NCI-H1092 treated with DMSO at 0.1 percent for 48 hours (cell line): ENCODE measurements at regions not wholly inside any gene's neighbourhood (a gene's known extent, or its start where the extent isn't known, plus 50 kb on each side); places are given as distances from the start of the nearest gene placed in this dataset.

ENCODE experiments used
- DNase-seq: peaks from one replicate; lab custom pipeline; 2025; lab: John Stamatoyannopoulos, UW

DNA sequence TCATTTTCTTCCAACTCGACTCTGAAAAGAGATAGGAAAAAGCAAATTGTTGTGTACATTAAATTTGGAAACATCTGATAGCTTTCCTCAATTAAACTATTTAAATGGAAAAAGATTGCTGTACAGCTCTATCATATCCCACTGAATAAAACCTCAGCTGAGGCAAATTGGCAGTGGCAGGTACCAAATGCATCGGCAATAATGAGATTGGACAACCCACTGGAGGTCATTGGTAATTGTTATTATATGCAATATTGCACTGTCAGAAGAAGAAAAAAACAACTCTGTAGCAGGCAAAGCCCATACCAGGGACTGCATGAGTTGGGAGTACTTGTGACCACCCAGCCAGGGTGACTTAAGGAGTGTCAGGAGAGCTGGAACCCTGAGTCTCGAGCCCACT, 291.6 kb upstream of the SKOR2 start:
- no peak for DNase-seq

- no peak for DNase-seq
These were observed 291.1 kb upstream of the SKOR2 start for GRCh38 chr18:47542551-47542950.

DNA sequence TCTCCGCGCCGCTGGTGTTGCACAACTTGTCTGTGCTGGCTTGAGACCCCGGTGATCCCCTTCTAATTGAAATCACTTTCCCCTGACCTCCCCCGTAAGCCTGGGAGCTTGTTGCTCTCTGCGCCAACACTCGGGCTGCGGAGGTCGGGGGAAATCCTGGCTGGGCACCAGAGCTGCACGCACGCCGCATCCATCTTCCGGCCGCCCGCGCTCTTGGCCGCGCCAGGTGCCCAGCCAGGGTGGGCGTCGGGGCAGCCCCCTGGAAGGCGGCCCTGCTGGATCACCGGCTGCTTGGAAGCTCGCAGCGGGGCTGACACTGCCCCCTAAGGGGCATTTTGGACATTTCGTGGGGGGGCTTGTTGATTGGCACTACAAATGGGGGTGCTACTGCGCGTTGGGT, 280.3 kb upstream of the SKOR2 start:
- no peak for DNase-seq

- no peak for DNase-seq
These were observed 279.2 kb upstream of the SKOR2 start for GRCh38 chr18:47530695-47531094.

DNA sequence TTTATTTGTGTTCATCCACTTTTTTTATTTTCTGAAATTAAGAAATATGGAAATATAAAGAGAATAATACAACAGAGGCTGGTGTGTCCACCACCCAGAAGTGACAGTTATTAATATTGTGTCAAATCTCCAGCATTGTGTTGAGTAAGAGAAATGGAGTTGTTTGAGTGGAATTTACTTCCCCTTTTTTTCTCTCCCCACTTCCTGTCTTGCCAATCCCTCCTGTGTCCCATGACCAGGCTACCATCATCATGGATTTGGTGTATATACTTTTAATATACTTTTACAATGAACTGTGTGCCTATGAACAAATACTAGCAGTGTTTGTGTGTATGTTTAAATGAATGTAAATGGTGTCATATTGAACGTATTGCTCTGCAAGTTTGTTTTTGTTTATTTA, 276.9 kb upstream of the SKOR2 start:
- DNase-seq, result no peak

DNA sequence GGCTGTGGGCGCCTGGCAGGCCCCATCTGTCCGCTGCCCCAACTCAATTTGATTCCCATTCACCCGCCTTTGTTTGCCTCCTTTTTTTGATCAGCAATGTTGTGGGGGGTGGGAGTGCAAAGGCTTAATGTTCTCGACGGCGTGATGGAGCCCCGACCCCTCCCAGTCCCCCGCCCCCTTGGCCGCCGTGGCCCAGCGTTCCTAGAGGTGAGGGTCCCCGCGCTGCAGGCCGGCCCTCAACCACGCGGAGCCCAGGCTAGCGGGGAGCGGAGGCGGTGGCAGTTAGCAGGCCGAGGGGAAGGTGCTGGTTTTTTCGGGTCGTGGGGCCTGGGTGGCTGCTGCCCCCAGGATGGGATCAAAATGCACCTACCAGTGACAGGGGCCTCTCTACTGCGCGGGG, 274.7 kb upstream of the SKOR2 start:
- DNase-seq, result no peak

- DNase-seq, result no peak
These were observed 270.9 kb upstream of the SKOR2 start for GRCh38 chr18:47522359-47522758.

GRCh38 chr18:47520263-47520662, 268.8 kb upstream of the SKOR2 start:
- DNase-seq, result no peak

DNA sequence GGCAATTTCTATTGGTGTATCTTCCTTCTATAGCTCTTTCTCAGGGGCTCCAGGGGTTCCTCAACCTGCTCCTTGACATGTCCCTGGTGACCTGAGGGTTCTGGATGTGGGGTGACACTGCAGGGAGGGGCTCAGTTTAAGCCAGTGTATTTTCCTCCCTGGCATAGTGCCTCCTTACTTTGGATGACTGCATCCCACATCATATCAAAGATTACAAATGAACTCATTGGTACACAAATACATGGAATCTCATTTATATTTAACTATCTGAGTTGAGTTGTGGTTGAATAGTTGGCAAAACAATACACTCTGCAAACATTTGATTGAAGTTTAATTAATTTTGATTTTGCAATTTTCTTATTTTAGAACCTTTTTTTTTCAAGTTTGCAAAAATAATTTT, 268.2 kb upstream of the SKOR2 start:
- DNase-seq, result no peak

- DNase-seq, result no peak
These were observed 267.8 kb upstream of the SKOR2 start for GRCh38 chr18:47519277-47519676.

DNA sequence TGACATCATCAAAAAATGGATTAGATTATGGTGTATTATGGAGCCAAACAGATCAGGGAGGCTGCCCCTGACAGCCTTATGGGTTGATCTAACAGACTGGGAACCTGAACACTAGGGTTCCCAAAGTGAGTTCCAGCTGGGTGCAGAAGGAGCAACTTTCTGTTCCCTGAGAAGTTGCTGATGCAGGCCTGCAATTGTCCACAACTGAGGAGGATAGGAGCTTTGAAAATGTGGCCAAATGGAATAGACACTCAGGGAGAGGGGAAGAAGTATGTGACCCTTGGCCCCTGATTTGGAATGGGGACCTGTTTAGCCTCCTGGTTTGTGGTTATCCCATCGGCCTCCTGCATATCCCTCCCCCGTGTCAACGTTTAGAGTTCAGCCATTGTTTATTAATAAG, 262.2 kb upstream of the SKOR2 start:
- DNase-seq, result no peak

- no peak for DNase-seq
These were observed 261.4 kb upstream of the SKOR2 start for GRCh38 chr18:47512726-47513435.

DNA sequence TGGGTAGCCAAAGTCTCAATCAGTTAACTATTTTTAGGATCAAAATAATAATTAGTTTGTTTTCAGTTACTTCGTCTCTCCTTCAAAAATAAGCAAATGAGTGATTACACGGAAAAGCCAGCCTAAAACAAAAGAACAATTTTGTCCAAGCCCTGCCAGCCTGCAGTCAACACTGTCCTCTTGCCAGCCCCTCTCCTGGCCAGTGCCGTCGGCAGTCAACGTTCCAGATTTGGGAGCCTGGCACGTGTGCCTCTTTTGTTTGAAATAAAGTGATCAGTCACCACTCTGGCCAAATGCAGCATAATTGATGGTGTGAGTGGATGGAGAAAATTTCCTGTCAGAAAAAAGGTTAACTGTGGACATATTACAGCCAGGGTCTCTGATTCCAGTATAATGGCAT, 260.6 kb upstream of the SKOR2 start:
- no peak for DNase-seq

- DNase-seq, result no peak
These were observed 259.4 kb upstream of the SKOR2 start for GRCh38 chr18:47510831-47511230.

- DNase-seq, result no peak
These were observed 256.2 kb upstream of the SKOR2 start for GRCh38 chr18:47507651-47508050.

DNA sequence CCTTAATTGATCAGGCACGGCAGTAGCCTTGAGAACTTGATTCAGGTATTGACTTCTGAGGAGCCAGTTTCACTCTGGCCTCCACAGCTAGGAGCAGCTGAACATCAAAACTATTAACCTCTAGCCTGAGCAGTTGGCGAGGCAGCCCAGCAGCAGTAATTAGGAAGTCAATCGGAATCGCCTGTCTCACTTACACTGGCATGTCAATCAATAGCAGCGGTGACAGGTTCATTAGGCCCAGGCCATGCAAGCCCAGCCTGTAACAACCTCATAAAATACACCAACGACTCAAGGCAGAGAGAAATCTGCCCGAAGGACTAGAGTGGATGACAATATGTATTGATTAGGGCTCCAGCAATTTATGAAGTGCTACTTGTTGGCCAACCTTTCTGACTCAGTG, 255.4 kb upstream of the SKOR2 start:
- no peak for DNase-seq

DNA sequence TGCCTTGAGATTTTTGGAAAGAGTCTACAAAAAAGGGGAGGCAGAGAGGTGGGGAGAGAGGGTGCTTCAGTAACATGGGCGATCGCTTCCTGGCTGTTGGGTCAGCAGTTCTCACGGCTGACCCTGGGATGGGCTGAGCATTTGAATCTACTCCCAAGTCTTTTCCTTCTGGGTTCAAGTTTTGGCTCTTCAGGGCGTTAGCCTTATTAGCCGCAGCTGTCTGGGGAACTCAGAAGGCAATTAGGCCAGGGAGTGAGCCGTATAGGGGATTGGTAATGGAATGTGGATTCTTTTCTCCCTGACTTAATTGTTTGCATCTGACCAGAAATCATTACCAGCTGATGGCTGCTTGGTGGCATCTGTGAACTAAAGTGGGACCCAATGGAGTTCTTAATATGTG, 250.5 kb upstream of the SKOR2 start:
- DNase-seq, result no peak

DNA sequence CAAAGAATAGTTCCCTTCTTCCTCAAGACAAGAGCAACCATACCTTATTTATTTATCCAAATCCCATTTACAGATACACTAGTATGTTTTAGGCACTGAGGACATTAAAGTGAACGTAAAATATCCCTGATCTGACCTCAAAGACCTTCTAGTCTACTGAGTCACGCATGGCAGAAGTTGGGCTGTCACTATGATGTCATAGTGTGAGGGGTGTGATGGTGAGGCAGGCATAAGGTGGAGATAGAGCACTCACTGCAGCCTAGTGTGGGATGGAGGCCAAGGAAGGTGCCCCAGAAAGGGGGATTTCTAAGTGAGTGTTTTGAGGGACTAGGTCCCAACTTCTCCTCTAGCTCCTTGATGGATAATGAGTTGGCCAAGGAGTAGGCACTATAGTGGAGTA, 249.5 kb upstream of the SKOR2 start:
- DNase-seq, result no peak

DNA sequence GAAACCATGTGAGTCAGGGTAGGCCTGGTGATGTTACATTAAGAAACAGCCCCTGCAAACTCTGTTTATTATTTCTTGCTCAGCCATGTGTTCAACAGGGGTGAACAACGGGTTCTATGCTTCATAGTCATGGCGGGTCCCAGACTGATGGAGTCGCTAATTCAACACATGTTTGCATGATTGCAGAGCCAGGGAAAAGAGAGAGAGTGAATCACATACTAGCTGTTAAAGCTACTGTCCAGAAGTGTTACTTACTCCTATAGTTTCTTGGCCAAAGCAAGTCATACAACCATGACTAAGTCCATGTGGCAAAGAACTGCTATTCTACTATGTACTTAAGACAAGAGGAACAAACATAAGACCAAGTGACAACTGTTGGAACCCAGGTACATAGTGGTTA, 241.2 kb upstream of the SKOR2 start:
- no peak for DNase-seq

GRCh38 chr18:47490882-47491281, 239.4 kb upstream of the SKOR2 start:
- DNase-seq, result no peak

- DNase-seq, result no peak
These were observed 233.8 kb upstream of the SKOR2 start for GRCh38 chr18:47485221-47485797.

DNA sequence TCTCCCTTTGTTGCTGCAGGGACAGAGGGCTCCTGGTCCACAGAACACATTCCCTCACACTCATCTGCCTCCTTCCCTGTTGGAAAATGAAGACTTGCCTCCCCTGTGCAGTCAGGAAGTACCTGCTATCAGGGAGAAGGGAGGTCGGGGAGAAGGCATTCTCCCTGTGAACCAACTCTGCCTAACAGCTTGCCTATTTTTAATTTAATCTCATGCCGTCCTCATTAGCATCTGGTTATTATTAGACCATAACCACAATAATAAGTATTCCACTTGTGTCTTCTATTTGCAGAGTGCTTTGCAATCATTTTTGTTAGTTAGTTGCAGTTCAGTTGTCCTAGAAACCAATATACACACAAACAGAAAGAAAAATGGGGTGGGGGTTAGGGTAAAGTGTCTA, 232.6 kb upstream of the SKOR2 start:
- no peak for DNase-seq

- DNase-seq, result no peak
These were observed 228.7 kb upstream of the SKOR2 start for GRCh38 chr18:47480166-47480565.

DNA sequence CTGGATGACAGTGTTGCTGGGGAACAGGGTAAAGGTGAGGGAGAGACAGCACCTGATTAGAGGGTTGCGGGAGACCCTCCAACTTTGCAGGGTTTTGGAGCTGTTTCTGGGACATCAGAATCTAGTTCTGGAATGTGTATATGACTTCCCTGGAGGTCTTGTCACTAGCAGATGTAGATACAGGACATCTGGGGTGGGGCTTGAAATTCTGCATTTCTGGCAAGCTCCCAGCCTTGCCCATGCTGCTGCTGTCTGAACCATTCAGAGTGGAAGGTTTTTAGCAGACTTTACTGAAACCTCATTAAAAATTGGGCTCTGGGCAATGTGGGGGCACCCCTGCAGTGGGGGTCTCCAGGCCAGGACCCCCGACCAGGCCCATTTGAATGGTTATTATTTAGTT, 220.3 kb upstream of the SKOR2 start:
- DNase-seq, result no peak
